H54 (cell line): ENCODE measurements at regions not wholly inside any gene's neighbourhood (a gene's known extent, or its start where the extent isn't known, plus 50 kb on each side); places are given as distances from the start of the nearest gene placed in this dataset.
"Not testable (repeated sequence)": the region's sequence is repeated elsewhere in the genome, so short reads cannot be mapped to it uniquely, and the experiment has no call there.

Source experiments
- DNase-seq: peaks from one replicate; pipeline ENCODE4 v3.0.0; 2011; ENCODE audit warnings: low spot score, mixed read lengths; ENCODE audit not compliant: insufficient read length
- FAIRE-seq: peaks from 3 replicates; lab custom pipeline; 2011; peaks lifted over from hg19 to GRCh38; lab: Jason Lieb, UNC
- POLR2A ChIP-seq: IDR thresholded peaks from 2 replicates; pipeline ENCODE4 v1.6.1; 2011; ENCODE audit warnings: low read depth, mild to moderate bottlenecking, low read length

DNA sequence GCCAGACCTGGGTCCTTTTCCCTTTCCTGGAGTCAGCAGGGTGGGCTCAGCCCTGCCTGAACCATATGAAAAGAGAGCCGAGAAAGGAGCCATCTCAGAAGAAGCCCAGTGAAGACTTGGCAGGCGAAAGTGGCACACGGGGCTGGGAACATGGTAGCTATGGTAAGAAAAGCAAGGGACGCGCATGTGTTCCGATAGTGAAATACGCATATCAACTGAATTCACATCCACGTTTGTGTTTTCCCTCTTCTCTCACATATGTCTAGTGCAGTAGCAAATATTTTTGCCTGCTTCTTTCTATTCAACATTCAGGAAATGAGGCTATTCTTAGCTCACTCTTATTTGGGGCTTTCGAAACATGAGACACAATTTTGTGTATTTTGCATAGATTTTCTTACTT lies 54.1 kb upstream of the PEG3 start:
- TF ChIP-seq POLR2A = no peak
- DNase-seq (no peak), FAIRE-seq (no peak)

DNA sequence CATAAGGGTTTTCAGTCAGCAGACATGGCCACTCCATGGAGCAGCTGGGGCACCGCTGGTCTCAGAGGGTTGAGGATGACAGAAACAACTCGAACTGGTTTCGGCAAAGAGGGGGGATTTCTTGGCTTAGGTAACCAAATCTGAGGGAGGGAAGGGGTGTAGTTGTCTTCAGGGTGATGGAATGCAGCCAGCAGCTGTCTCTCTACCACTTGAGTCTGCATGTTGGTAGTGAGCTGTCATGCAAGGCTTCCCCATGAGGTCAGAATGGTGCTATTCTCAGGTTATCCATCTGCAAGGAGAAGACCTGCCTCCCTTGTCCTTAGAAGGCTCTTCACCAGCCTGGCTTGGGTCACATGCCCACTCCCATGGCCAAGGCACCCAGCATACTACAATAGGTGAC lies 55.6 kb upstream of the PEG3 start:
- no peak for TF ChIP-seq POLR2A
- FAIRE-seq = no peak
- DNase-seq = no peak

DNA sequence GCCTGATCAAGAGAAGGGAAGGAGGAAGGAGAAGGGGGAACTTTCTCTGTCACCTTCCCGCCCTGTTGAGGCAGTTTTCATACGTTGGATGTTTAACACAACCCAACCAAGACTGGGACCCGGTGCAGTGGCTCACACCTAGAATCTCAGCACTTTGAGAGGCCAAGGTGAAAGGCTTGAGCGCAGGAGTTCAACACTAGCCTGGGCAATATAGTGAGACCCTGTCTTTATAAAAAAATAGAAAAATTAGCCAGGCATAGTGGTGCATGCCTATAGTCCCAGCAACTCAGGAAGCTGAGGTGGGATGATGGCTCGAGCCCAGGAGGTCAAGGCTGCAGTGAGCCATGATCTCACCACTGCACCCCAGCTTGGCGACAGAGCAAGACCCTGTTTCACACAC lies 59.4 kb upstream of the PEG3 start:
- FAIRE-seq = no peak
- TF ChIP-seq POLR2A = no peak
- DNase-seq = no peak

DNA sequence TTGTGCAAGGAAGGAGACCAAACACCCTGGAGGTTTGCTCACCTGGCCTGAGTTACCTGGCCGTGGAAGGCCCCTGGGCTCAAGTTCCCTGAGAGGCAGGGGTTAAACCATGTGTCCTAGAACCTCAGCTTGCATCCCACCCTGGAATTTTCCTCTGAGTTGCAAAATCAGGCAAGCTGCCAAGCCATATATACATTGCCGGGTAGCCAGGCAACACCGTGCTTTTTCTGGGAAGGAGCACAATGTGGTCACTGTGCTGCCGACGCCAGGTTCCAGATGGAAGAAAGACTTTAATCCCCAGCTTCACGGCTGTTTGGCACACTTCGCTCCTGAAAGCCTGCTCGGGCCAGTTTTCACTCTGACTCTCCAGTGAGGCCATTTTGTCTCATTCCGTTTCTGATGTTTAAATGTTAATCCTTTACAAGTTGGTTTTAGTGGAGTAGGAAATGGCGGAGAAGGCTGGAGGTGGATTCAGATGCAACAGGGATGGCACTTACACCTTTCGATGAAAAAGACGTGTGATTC lies 60.1 kb upstream of the PEG3 start:
- DNase-seq = no peak
- no peak for TF ChIP-seq POLR2A
- FAIRE-seq = no peak

DNA sequence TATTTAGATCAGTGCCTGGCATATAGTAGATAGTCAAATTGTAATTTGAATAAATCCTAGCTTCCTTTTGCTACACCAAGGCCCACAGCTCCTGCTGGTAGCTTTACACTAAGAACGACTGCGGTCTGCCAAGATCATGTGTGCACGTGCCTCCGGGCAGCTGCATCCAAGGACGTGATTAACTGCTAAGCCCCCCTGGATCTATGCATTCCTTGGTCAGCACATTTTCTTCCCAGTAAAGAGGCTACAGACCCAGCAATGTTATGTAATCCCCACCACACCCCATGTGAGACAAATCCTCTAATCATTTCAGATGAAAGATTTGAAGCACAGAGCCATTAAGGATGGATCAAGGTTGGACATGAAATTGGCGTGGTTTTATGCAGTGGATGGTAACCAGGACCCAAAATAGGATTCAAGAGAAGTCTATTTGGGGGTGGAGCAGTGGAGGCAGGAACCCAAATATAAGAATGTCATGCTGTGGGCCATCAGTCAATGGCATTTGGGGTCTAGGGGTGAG lies 65.2 kb upstream of the PEG3 start:
- TF ChIP-seq POLR2A = no peak
- no peak for DNase-seq
- no peak for FAIRE-seq

DNA sequence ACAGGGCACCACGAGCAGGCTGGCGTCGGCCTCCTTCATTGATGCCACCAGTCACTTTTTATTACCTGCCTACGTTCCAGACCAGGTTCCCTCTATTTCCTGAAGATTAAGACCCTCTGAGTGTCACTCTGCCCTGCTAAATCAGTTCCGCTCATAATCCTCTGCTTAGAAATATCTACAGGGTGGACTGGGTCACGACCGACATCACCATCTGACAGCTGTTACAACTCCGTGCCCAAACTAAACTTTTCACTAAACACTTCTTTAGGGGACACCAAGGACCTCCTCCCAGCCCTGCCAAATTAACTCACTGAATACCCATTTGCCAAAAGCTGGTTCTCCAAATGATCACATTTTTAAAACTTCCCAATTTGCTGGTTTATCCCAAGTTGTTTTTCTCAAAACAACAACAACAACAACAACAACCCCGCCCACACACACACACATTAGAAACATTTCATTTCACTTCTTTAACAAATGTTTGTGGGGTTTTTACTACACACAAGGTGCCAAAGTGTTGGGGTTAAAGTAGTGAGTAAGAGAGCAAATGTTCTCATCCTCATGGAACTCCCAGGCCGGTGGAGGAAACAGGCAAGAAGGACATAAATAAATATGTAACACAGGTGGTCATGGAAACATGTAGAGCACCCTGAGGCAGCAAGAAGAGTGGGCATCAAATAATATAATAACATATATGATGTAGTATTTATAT lies 72.0 kb upstream of the PEG3 start:
- TF ChIP-seq POLR2A = no peak
- DNase-seq (no peak), FAIRE-seq (no peak)

- not testable (repeated sequence) for DNase-seq, FAIRE-seq
Measured at GRCh38 chr19:56913113-56913455, 72.6 kb upstream of the PEG3 start.

DNA sequence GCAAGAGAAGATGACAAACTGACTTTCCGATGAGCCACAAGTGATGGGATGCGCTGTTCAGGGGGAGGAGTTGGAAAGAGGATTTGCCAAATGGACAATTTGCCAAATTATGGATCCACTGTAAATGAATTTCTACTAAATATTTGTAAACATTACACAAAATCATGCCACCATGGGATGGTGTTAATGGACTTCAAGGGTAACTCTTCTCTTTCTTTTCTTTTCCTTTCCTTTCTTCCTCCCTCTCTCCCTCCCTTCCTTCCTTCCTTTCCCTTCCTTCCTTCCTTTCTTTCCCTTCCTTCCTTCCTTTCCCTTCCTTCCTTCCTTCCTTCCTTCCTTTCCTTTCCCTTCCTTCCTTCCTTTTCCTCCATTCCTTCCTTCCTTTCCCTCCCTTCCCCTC lies 76.0 kb upstream of the PEG3 start:
- FAIRE-seq = no peak
- TF ChIP-seq POLR2A = no peak
- DNase-seq = no peak

- TF ChIP-seq POLR2A = no peak
- FAIRE-seq (no peak), DNase-seq (no peak)
Measured at GRCh38 chr19:56917529-56917928, 77.0 kb upstream of the PEG3 start.

DNA sequence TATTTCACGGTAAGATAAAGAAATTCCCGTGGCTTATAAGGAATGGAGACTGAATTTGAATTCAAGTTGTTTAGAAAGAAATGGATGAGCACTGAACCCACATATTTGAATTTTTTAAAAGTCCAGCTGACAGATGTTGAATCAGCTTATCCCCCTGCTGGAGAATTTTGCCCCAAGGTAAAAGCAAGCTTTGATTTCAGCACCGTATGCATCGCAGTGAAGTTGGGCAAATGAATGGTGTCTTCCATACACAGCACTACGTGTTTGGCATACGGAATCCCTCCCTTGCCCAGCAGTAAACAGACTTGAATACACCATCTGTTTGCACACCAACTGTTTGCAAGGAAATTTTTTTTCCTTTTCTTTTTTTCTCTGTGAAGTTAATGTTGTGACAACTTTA lies 77.5 kb upstream of the PEG3 start:
- DNase-seq (no peak), FAIRE-seq (no peak)
- TF ChIP-seq POLR2A = no peak

DNA sequence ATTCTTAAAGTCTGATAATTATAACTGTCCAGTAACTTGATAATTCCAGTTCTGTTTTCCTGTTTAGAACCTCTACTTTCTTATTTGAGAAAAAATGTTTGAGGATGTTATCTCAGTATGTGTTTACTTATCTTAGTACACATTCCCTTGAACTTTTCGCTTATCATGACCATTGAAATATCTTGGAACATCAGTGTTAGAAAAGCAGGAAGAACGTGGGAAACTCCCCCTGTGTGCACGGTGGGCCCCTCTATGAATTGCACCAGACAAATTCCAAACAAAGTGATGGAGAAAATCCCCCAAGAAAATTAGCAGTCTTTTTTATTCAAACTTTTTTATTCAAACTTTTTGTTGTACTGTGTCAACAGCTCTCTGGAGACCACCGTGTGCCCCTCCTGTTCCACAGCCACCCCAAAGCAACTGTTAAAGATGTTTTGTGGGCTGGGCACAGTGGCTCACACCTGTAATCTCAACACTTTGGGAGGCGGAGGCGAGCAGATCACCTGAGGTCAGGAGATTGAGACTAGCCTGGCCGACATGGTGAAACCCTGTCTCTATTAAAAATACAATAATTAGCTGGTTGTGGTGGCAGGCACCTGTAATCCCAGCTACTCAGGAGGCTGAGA lies 78.3 kb upstream of the PEG3 start:
- FAIRE-seq (no peak), DNase-seq (no peak)
- TF ChIP-seq POLR2A = no peak

GRCh38 chr19:56919308-56919995 lies 78.9 kb upstream of the PEG3 start:
- no peak for TF ChIP-seq POLR2A
- DNase-seq (no peak), FAIRE-seq (no peak)

DNA sequence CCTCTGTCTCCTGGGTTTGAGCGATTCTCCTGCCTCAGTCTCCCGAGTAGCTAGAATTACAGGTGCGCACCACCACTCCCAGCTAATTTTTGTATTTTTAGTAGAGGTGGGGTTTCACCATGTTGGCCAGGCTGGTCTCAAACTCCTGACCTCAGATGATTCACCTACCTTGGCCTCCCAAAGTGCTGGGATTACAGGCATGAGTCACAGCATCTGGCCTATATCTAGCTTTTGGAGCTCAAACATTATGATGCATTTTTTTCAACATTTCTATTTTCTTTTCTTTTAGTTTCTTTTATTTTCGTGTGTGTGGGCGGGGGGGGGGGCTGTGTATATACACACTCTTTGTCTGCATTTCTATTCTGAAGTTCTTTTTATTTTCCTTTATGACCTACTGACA lies 85.6 kb upstream of the PEG3 start:
- FAIRE-seq, DNase-seq: not testable (repeated sequence)

DNA sequence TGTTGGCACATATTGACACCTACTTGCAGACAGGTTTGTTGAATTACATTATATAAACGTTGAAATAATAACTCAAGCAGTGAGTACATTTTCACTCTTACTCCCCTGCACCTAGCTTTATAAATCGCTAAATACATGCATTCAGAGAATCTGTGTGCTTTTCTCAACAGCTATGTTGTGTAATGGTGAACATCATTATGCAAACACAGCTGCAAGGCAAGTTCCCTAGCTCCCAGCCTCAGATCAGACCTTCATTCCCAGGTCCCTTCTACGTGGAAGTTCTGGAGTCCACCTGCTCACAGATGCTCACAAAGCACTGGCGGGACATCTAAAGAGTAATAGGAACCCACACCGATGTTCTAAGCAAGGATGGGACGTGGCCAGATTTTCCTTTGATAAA lies 86.8 kb upstream of the PEG3 start:
- FAIRE-seq = no peak
- DNase-seq = no peak
- no peak for TF ChIP-seq POLR2A
